ENCODE measurements at regions not wholly inside any gene's neighbourhood (a gene's known extent, or its start where the extent isn't known, plus 50 kb on each side); places are given as distances from the start of the nearest gene placed in this dataset.

- no peaks in the 10 kb centered on the region for H3K4me1 ChIP-seq
- TF ChIP-seq, protein P1, sequence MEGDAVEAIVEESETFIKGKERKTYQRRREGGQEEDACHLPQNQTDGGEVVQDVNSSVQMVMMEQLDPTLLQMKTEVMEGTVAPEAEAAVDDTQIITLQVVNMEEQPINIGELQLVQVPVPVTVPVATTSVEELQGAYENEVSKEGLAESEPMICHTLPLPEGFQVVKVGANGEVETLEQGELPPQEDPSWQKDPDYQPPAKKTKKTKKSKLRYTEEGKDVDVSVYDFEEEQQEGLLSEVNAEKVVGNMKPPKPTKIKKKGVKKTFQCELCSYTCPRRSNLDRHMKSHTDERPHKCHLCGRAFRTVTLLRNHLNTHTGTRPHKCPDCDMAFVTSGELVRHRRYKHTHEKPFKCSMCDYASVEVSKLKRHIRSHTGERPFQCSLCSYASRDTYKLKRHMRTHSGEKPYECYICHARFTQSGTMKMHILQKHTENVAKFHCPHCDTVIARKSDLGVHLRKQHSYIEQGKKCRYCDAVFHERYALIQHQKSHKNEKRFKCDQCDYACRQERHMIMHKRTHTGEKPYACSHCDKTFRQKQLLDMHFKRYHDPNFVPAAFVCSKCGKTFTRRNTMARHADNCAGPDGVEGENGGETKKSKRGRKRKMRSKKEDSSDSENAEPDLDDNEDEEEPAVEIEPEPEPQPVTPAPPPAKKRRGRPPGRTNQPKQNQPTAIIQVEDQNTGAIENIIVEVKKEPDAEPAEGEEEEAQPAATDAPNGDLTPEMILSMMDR (IDR thresholded peaks at IDR 0.05), result no peak
- H3K9me3 ChIP-seq, result no peaks in the 10 kb centered on the region
- no peaks in the 10 kb centered on the region for H3K36me3 ChIP-seq
- DNase-seq (ENCODE audit: low spot score in 2 of 2), result no peak
- no peaks in the 10 kb centered on the region for H3K27me3 ChIP-seq
- no peak overlapping the region for H3K27ac ChIP-seq
- no peak overlapping the region for H3K4me3 ChIP-seq
- intact Hi-C loops (cut with DNase I), result no loop called here
Observed at GRCh38 chr1:114299331-114299975, 145.8 kb upstream of the SYT6 start.

DNA sequence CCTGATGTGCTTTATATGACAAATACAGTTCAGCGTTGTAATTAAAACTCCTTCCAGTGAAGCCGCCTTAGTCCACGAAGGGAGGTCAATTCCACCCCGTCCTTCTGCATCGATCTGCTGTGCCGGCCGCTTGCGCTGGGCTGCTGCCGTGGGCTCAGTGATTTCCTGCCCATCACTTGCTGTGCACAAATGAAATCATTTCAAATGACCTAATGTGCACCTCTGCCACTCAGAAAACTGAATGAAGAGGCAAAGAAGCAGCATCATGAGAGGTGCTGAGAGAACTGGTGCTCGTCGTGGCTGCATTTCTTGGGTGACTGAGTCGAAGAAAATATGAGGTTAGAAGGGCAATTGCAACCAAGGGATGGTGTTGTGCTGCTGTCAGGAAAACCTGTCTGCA is 144.3 kb upstream of the SYT6 start:
- no peaks in the 10 kb centered on the region for H3K9me3 ChIP-seq
- no peak overlapping the region for H3K4me3 ChIP-seq
- no peak for DNase-seq (ENCODE audit: low spot score in 2 of 2)
- intact Hi-C loops (cut with DNase I), result no loop called here
- no peaks in the 10 kb centered on the region for H3K36me3 ChIP-seq
- no peaks in the 10 kb centered on the region for H3K4me1 ChIP-seq
- TF ChIP-seq, protein P1 (IDR thresholded peaks at IDR 0.05), result no peak
- H3K27ac ChIP-seq, result no peak overlapping the region
- no peaks in the 10 kb centered on the region for H3K27me3 ChIP-seq

GRCh38 chr1:114296413-114296812 is 142.7 kb upstream of the SYT6 start:
- H3K9me3 ChIP-seq, result no peaks in the 10 kb centered on the region
- no peaks in the 10 kb centered on the region for H3K4me1 ChIP-seq
- H3K36me3 ChIP-seq, result no peaks in the 10 kb centered on the region
- H3K27ac ChIP-seq, result no peak overlapping the region
- no peak for DNase-seq (ENCODE audit: low spot score in 2 of 2)
- intact Hi-C loops (cut with DNase I), result no loop called here
- no peaks in the 10 kb centered on the region for H3K27me3 ChIP-seq
- no peak overlapping the region for H3K4me3 ChIP-seq
- TF ChIP-seq, protein P1 (IDR thresholded peaks at IDR 0.05), result no peak

- Histone ChIP-seq H3K27me3 (no peaks in the 10 kb centered on the region), H3K4me3 (no peak overlapping the region), H3K27ac (no peak overlapping the region), H3K9me3 (no peaks in the 10 kb centered on the region), H3K36me3 (no peaks in the 10 kb centered on the region), H3K4me1 (no peaks in the 10 kb centered on the region)
- intact Hi-C loops (cut with DNase I), result no loop called here
- DNase-seq (ENCODE audit: low spot score in 2 of 2), result no peak
- TF ChIP-seq, protein P1 (IDR thresholded peaks at IDR 0.05), result no peak
Observed at GRCh38 chr1:114295321-114295720, 141.7 kb upstream of the SYT6 start.

DNA sequence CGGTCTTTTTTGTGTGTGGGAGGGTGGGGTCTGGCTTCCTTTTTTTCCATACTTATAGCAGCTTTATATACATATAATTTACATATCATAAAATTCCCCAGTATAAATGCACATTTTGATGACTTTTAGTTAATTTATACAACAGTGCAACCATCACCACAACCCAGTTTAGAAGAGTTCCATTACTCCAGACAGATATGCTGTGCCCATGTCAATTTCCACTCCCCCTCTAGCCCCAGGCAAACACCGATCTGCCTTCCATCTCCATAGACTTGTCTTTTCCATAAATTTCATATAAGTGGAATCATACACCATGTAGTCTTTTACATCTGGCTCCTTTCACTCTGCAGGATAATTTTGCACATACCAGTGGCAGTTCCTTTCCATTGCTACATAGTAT is 139.2 kb upstream of the SYT6 start:
- H3K4me3 ChIP-seq, result no peak overlapping the region
- H3K4me1 ChIP-seq, result no peaks in the 10 kb centered on the region
- TF ChIP-seq, protein P1 (IDR thresholded peaks at IDR 0.05), result no peak
- no peak overlapping the region for H3K27ac ChIP-seq
- no peak for DNase-seq (ENCODE audit: low spot score in 2 of 2)
- no peaks in the 10 kb centered on the region for H3K36me3 ChIP-seq
- no peaks in the 10 kb centered on the region for H3K27me3 ChIP-seq
- H3K9me3 ChIP-seq, result no peaks in the 10 kb centered on the region
- intact Hi-C loops (cut with DNase I), result no loop called here

DNA sequence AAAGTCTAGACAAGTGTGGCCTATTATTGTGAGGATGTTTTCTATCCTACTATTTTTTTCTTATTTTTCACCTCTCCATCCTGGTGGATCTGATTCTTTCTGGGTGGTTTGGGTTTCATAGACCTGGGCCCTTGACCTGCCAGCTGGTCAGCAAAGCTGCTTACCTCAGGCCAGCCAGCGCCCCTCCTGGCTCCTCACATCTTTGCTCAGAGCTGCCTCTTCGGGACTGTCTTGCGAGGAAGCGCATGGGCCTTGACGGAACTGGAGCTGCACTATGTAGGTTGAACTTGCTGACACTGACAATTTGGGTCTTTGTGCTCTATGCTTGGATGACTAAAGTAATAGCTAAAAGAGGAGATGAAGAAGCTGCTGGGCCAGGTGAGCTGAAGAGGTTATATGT is 138.5 kb upstream of the SYT6 start:
- intact Hi-C loops (cut with DNase I), result no loop called here

More for the DNA sequence above, 138.5 kb upstream of the SYT6 start:
- Histone ChIP-seq H3K9me3 (no peaks in the 10 kb centered on the region), H3K36me3 (no peaks in the 10 kb centered on the region), H3K4me1 (no peaks in the 10 kb centered on the region), H3K27ac (no peak overlapping the region), H3K27me3 (no peaks in the 10 kb centered on the region), H3K4me3 (no peak overlapping the region)
- no peak for DNase-seq (ENCODE audit: low spot score in 2 of 2)
- TF ChIP-seq, protein P1 (IDR thresholded peaks at IDR 0.05), result no peak
